ENCODE measurements at regions not wholly inside any gene's neighbourhood (a gene's known extent, or its start where the extent isn't known, plus 50 kb on each side); places are given as distances from the start of the nearest gene placed in this dataset.

GRCh38 chr22:22424210-22424800 is 84.2 kb downstream of the ZNF280B start:
- Histone ChIP-seq H2BK15ac (ENCODE audit: low read depth, low read length) (no peak overlapping the region), H3K23ac (ENCODE audit: insufficient read length, low read depth, low read length) (no peak overlapping the region), H3K4me2 (ENCODE audit: insufficient read depth, insufficient read length, low read length) (no peak overlapping the region), H4K20me1 (ENCODE audit: control insufficient read depth, insufficient read depth, insufficient read length) (no peaks in the 10 kb centered on the region), H2BK120ac (ENCODE audit: low read depth, low read length, poor library complexity, severe bottlenecking) (no peak overlapping the region), H3K4me1 (ENCODE audit: insufficient read depth, low read length) (no peaks in the 10 kb centered on the region), H3K9ac (ENCODE audit: extremely low read depth, insufficient read length, low read length) (no peak overlapping the region), H3K27ac (ENCODE audit: insufficient read length, low read depth, low read length) (no peak overlapping the region), H2AFZ (ENCODE audit: low read length) (no peak overlapping the region), H3K27me3 (ENCODE audit: insufficient read depth, low read length) (peaks cover 70% of the 10 kb centered on the region), H2BK5ac (ENCODE audit: insufficient read length, low read length) (no peak overlapping the region), H3K14ac (ENCODE audit: insufficient read depth, low read length) (no peak overlapping the region), H3K79me2 (ENCODE audit: insufficient read depth, low read length) (no peaks in the 10 kb centered on the region), H4K91ac (ENCODE audit: insufficient read length, low read depth, low read length) (no peak overlapping the region), H4K8ac (replicated peaks; ENCODE audit: insufficient read length, low read depth, low read length) (no peak overlapping the region), H3K18ac (ENCODE audit: insufficient read length, low read depth, low read length) (no peak overlapping the region), H2BK12ac (ENCODE audit: insufficient read length, low read depth, low read length) (no peak overlapping the region), H4K5ac (ENCODE audit: insufficient read length, low read depth, low read length) (no peak overlapping the region), H3K23me2 (ENCODE audit: insufficient read length, low read depth, low read length, poor library complexity, severe bottlenecking) (no peaks in the 10 kb centered on the region), H2BK20ac (ENCODE audit: low read depth, low read length, poor library complexity, severe bottlenecking) (no peak overlapping the region), H3K56ac (ENCODE audit: insufficient read length, low read depth, low read length) (no peak overlapping the region), H3K79me1 (ENCODE audit: insufficient read depth, low read depth, low read length, poor library complexity, severe bottlenecking) (no peaks in the 10 kb centered on the region), H3K4ac (ENCODE audit: low read depth, low read length) (no peak overlapping the region), H2AK5ac (ENCODE audit: insufficient read length, low read length) (no peak overlapping the region), H3K9me3 (ENCODE audit: control insufficient read depth, low read depth, low read length) (no peaks in the 10 kb centered on the region), H3T11ph (ENCODE audit: low read length) (no peak overlapping the region)
- TF ChIP-seq CTCF (conservative IDR thresholded peaks at IDR 0.05) = no peak
- no peaks in the 10 kb centered on the region for H3K9me3 Mint-ChIP-seq
- no peak overlapping the region for H3K27ac Mint-ChIP-seq
- WGBS (ENCODE audit: extremely low coverage, insufficient read length, low lambda C conversion rate) = no CpG with 5 or more reads among the region's 13 CpGs
- H3K36me3 Mint-ChIP-seq (ENCODE audit: insufficient read depth in 1 of 3, low read depth in 3 of 3) = no peaks in the 10 kb centered on the region
- H3K27me3 Mint-ChIP-seq (ENCODE audit: low read depth) = peaks cover 99% of the 10 kb centered on the region
- H3K4me3 Mint-ChIP-seq = no peak overlapping the region
- H3K4me1 Mint-ChIP-seq = peaks cover 10 to 13% of the 10 kb centered on the region in 2 experiments
- peak; percentile 64 for DNase-seq
